LNCAP (cell line): ENCODE measurements at regions not wholly inside any gene's neighbourhood (a gene's known extent, or its start where the extent isn't known, plus 50 kb on each side); places are given as distances from the start of the nearest gene placed in this dataset.

Source experiments
- TF ChIP-seq, protein P1 (sequence below): fragments of 450-650 bp; IDR thresholded peaks from 2 replicates; pipeline ENCODE4 v1.5.1; 2017; ENCODE audit warnings: mild to moderate bottlenecking

DNA sequence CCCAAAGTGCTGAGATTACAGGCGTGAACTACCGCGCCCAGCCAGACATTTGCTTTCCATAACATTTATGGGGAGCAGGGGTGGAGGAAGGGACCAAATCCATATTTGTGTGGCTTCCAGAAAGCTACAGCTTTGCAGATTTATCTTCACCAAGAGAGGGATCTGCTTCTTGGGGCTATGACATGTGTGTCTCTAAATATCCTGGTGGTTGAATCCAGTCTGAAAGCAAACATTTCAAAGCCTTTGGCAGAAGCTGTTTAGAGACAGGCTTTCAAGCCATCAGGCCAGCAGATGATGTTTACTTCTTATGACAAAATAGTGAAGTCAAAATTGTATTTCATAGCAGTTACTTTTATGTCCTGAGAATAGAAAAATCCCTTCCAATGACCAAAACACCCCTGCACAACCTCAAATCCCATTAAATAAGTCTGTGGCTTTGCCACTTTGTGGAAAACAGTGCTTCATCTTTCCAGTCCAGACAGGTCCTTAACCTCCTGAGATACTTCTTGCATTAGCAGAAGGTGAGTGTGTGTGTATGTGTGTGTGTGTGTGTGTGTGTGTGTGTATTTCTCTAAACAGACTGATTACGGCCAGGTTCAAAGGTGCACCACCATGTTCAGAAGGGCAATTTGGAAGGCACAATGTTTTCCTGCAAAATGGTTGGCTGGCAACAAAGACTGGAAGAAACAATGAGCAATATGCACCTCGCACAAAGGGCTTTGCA is 191.4 kb upstream of the LRIG1 start:
- TF ChIP-seq, protein P1, sequence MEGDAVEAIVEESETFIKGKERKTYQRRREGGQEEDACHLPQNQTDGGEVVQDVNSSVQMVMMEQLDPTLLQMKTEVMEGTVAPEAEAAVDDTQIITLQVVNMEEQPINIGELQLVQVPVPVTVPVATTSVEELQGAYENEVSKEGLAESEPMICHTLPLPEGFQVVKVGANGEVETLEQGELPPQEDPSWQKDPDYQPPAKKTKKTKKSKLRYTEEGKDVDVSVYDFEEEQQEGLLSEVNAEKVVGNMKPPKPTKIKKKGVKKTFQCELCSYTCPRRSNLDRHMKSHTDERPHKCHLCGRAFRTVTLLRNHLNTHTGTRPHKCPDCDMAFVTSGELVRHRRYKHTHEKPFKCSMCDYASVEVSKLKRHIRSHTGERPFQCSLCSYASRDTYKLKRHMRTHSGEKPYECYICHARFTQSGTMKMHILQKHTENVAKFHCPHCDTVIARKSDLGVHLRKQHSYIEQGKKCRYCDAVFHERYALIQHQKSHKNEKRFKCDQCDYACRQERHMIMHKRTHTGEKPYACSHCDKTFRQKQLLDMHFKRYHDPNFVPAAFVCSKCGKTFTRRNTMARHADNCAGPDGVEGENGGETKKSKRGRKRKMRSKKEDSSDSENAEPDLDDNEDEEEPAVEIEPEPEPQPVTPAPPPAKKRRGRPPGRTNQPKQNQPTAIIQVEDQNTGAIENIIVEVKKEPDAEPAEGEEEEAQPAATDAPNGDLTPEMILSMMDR = no peak

DNA sequence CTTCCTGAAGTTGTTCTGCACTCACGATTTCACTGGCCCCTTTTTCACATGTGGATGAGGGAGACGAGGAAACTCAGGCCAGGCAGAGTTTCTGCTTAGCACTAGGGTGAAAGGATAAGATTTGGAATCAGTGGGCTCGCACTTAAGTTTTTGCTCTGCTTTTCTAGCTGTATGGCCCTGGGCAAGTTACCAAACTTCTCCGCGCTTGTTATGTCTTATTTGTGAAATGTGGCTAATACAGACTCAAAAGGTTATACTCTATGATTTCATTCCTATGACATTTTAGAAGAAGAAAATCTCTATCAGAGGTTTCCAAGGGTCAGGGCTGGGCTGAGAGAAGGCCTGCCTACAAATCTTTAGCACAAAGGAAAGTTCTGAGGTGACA is 191.9 kb upstream of the LRIG1 start:
- TF ChIP-seq, protein P1 = no peak

DNA sequence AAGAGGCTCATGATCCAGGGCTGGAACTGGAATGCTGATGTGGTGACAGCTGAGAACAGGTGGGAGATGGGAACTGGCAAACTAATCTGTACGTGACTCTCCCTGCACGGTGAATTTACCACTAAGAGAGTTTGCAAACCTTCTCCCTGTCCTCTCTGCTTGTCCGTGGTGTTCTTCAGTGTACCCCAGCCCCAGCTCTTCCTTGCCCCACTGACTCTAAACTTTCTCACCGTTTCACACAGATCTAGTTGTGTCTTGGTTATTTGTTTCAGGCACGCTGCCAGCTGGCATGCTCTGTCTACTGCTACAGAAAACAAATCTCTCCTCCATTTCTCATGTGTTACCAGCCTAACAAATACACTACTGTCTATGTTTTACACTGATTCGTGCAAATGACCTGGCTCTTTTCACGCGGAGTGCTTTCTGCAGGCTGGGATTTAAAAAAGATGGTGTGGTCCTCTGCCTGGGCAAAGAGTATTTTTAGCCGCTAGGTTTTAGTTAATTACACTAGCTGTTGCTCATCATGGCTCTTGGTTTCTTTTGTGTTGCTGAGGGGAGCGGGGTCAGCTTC is 192.7 kb upstream of the LRIG1 start:
- TF ChIP-seq, protein P1 = no peak

DNA sequence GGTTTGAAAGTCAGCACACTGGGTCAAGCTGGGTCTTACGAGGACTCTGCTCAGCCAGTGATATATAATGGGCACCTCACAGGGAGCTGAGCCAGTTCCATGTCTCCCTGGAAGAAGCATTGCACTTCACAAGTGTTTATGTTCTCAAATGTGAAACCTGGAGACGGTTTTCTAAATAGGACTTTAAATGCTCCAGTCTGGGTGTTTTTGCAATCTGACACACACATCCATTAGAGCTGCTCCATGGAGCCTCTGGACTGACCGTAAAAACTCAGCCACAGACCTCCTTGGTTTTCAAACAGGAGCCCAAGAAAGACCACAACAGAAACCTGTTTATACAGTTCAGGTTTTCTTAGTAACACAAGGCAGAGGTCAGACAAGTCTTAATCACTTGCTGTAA is 201.3 kb upstream of the LRIG1 start:
- TF ChIP-seq, protein P1 = no peak

DNA sequence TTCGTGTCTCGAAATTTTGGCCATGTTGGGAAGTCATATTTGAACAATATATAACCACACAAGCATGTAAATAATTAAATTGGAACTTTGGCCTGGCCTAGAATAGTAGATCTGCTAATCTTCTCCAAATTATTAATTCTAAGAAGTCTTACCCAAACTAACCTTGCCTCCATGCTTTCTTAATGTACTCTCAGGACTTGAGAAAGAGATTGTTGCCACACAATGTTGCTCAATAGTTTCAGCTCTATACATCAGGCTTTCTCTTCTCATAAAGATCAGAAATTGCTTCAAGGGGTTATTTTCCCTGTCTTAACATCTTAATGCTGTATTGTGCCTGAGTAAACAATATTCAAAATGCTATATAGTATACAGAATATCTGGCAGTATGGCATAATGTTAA is 202.7 kb upstream of the LRIG1 start:
- TF ChIP-seq, protein P1 = no peak

DNA sequence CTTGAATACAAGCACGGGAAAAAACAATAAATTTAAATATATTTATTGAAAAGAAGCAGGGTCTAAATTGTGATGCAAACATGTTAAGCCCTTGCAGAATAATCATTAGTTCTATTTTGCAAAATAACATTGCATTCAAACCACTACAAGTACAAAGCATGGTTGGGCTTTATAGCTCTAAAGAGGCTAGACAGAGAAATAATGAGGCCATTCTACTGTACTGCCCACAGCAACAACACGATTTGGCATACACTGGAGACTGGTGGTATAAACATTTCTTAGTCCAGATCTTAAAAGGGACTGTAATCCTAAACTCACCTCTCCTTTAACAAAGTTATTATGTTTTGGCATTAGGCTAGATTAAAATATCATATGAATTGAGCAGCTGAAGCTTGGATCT is 204.3 kb upstream of the LRIG1 start:
- TF ChIP-seq, protein P1 = no peak

DNA sequence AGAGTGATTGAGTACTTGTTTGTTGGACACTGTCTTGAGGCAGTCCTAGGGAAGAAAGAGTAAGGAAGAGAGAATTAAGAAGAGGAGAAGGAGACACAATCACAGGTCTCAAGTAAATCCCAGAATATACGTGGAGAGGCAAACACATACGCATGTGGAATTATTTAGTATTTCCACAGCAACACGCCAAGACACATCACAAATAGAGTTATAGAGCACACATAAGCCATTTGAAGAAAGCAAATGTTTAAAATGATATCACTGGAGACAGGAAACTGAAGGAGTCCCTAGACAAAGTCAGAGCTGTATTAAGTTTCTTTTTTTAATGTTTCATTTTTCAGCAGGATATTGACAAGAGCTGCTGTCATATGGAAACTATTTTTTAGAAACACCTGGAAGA is 206.1 kb upstream of the LRIG1 start:
- TF ChIP-seq, protein P1 = no peak
